GM12891 (cell line): ENCODE measurements at regions not wholly inside any gene's neighbourhood (a gene's known extent, or its start where the extent isn't known, plus 50 kb on each side); places are given as distances from the start of the nearest gene placed in this dataset.

Source experiments
- POLR2A ChIP-seq: IDR thresholded peaks from 2 replicates; pipeline ENCODE4 v1.6.1; 2011; ENCODE audit warnings: low read depth, low read length, control low read depth
- POLR2AphosphoS5 ChIP-seq: IDR thresholded peaks from 2 replicates; pipeline ENCODE4 v1.6.1; 2011; ENCODE audit warnings: low read depth, low read length, control low read depth

DNA sequence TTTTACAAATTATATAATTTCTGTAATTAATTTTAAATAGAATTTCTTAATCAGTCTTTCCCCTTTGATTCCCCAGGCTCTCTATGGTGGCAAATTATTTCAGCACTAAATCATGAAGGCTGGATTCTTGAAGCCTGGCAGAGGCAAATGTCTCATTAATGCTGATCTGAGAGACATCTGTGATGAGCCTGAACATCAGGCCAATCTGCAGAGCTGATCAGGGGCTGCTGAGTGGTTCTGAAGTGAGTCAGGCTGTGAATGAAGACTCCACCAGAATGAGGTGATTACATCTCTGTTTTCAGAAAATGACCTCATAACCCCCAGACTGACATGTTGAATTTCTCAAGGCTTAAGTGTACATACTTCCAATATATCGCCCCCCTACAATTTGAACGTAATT lies 124.2 kb upstream of the MIS18BP1 start:
- no peak for TF ChIP-seq POLR2AphosphoS5
- no peak for TF ChIP-seq POLR2A
